H1 (cell line): ENCODE measurements at regions not wholly inside any gene's neighbourhood (a gene's known extent, or its start where the extent isn't known, plus 50 kb on each side); places are given as distances from the start of the nearest gene placed in this dataset.

Experiments
- ATF2 ChIP-seq: IDR thresholded peaks from 2 replicates; pipeline ENCODE4 v1.6.1; 2012; ENCODE audit warnings: low read length, inconsistent platforms
- RNF2 ChIP-seq: fragments of 200-900, 300-1000 bp; sonication (generic); IDR thresholded peaks from 2 replicates; pipeline ENCODE4 v1.7.1; 2016; ENCODE audit warnings: borderline replicate concordance, low read depth, mild to moderate bottlenecking, antibody characterized with exemption, low read length; ENCODE audit not compliant: poor library complexity, severe bottlenecking; ENCODE audit errors: missing control alignments

- TF ChIP-seq RNF2 (no peak), ATF2 (no peak)
Observed at GRCh38 chr13:47114030-47114429, 217.2 kb upstream of the HTR2A start (continued).
